Gastroesophageal sphincter (tissue), 4 donors: ENCODE measurements at regions not wholly inside any gene's neighbourhood (a gene's known extent, or its start where the extent isn't known, plus 50 kb on each side); places are given as distances from the start of the nearest gene placed in this dataset.

Experiments
- ATAC-seq: fragments of 150-250 bp; one replicate; pipeline ENCODE4 v1.9.1; 2016; ENCODE audit warnings: mild to moderate bottlenecking, moderate library complexity
- H3K27ac ChIP-seq, 4 donors: fragments of 200-600 bp; sonication (generic) in 3 of 4; 1 replicate in 3 of 4; 2 replicates in 1 of 4; pipeline ENCODE4 v1.5.1; 2016 to 2019
- H3K27me3 ChIP-seq: fragments of 200-600 bp; sonication (generic); one replicate; pipeline ENCODE4 v1.5.1; 2019
- H3K36me3 ChIP-seq, 2 donors: fragments of 200-600 bp; sonication (generic); one replicate each; pipeline ENCODE4 v1.5.1; 2019; ENCODE audit warnings: control low read depth in 1 of 2
- H3K4me1 ChIP-seq, 3 donors: fragments of 200-600 bp; sonication (generic); 1 replicate in 2 of 3; 2 replicates in 1 of 3; pipeline ENCODE4 v1.5.1; 2016 to 2019; ENCODE audit warnings: control low read depth in 2 of 3
- H3K4me3 ChIP-seq, 2 donors: fragments of 200-600 bp; sonication (generic); one replicate each; pipeline ENCODE4 v1.5.1; 2019; ENCODE audit warnings: mild to moderate bottlenecking in 1 of 2, moderate library complexity in 1 of 2
- H3K9me3 ChIP-seq, 3 donors: fragments of 200-600 bp; sonication (generic); one replicate each; pipeline ENCODE4 v1.5.1; 2017 to 2019; ENCODE audit warnings: control low read depth in 2 of 3
- EP300 ChIP-seq: sonication (generic); formaldehyde crosslinking; IDR thresholded peaks from one replicate; pipeline ENCODE4 v1.6.1; 2017; ENCODE audit warnings: antibody characterized with exemption, mild to moderate bottlenecking
- POLR2A ChIP-seq, 2 donors: fragments of 450-650 bp; IDR thresholded peaks; one replicate each; pipeline ENCODE4 v1.6.1; 2017; ENCODE audit warnings: antibody characterized with exemption in 2 of 2, mild to moderate bottlenecking in 2 of 2, moderate library complexity in 1 of 2
- POLR2AphosphoS5 ChIP-seq: sonication (generic); formaldehyde crosslinking; IDR thresholded peaks from one replicate; pipeline ENCODE4 v1.6.1; 2017; ENCODE audit warnings: antibody characterized with exemption
- WGBS, 2 donors: methylation state at CpG; one replicate each; pipeline ENCODE4 v1.1.5; 2018; ENCODE audit warnings: low coverage in 1 of 2; 5-methylcytosine and 5-hydroxymethylcytosine counted together
- TF ChIP-seq, protein P1 (sequence below), 4 experiments: fragments of 200-600 bp in 2 of 4; fragments of 450-650 bp in 2 of 4; sonication (generic) in 1 of 4; IDR thresholded peaks; one replicate each; pipeline ENCODE4 v1.5.1; 2017 to 2019; ENCODE audit warnings: antibody characterized with exemption in 4 of 4, mild to moderate bottlenecking in 2 of 4, moderate library complexity in 2 of 4

DNA sequence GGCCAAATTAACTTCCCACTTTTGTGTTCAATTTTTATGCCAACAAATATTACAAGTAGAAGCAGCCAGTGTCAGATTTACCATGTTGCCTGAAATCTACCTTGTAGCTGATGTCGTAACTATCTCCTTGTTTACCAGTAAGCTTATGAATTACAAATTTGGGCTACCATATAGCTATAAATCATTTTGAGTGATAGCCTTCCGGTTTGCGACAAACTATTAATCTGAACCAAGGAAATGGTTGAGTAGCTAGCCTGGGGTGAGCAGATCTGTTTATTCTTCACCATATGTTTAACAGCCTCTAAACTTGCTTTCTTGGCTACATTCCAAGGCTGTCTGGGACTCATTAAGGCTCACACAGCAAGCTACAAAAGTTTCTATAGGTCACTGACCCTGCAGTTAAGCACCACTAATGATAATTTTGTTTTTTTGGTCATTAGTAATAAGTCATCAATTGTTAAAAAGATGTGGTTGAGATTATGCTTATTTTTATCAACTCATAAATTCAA is 218.7 kb upstream of the SPOCK3 start:
- WGBS, 2 donors, result 62 to 85% methylated on average over 3 of the region's 3 CpGs
- no peaks in the 10 kb centered on the region for H3K36me3 ChIP-seq
- no peak for ATAC-seq
- H3K27me3 ChIP-seq, result no peaks in the 10 kb centered on the region
- no peak overlapping the region for H3K4me3 ChIP-seq
- no peaks in the 10 kb centered on the region for H3K9me3 ChIP-seq
- no peaks in the 10 kb centered on the region for H3K4me1 ChIP-seq
- no peak for TF ChIP-seq POLR2AphosphoS5
- TF ChIP-seq POLR2A (IDR thresholded peaks at IDR 0.05), result no peak
- TF ChIP-seq EP300, result no peak
- TF ChIP-seq, protein P1, sequence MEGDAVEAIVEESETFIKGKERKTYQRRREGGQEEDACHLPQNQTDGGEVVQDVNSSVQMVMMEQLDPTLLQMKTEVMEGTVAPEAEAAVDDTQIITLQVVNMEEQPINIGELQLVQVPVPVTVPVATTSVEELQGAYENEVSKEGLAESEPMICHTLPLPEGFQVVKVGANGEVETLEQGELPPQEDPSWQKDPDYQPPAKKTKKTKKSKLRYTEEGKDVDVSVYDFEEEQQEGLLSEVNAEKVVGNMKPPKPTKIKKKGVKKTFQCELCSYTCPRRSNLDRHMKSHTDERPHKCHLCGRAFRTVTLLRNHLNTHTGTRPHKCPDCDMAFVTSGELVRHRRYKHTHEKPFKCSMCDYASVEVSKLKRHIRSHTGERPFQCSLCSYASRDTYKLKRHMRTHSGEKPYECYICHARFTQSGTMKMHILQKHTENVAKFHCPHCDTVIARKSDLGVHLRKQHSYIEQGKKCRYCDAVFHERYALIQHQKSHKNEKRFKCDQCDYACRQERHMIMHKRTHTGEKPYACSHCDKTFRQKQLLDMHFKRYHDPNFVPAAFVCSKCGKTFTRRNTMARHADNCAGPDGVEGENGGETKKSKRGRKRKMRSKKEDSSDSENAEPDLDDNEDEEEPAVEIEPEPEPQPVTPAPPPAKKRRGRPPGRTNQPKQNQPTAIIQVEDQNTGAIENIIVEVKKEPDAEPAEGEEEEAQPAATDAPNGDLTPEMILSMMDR (IDR thresholded peaks at IDR 0.05), result no peak
- H3K27ac ChIP-seq, result no peak overlapping the region

GRCh38 chr4:167456619-167457018 is 222.3 kb upstream of the SPOCK3 start:
- no peak overlapping the region for H3K27ac ChIP-seq
- no peaks in the 10 kb centered on the region for H3K9me3 ChIP-seq
- WGBS, 2 donors, result 77 to 79% methylated on average over 5 to 9 of the region's 9 CpGs
- no peaks in the 10 kb centered on the region for H3K4me1 ChIP-seq
- TF ChIP-seq, protein P1 (IDR thresholded peaks at IDR 0.05), result no peak
- TF ChIP-seq POLR2AphosphoS5, result no peak
- no peak for TF ChIP-seq EP300
- TF ChIP-seq POLR2A (IDR thresholded peaks at IDR 0.05), result no peak
- no peaks in the 10 kb centered on the region for H3K27me3 ChIP-seq
- H3K4me3 ChIP-seq, result no peak overlapping the region
- no peaks in the 10 kb centered on the region for H3K36me3 ChIP-seq
- ATAC-seq, result no peak

DNA sequence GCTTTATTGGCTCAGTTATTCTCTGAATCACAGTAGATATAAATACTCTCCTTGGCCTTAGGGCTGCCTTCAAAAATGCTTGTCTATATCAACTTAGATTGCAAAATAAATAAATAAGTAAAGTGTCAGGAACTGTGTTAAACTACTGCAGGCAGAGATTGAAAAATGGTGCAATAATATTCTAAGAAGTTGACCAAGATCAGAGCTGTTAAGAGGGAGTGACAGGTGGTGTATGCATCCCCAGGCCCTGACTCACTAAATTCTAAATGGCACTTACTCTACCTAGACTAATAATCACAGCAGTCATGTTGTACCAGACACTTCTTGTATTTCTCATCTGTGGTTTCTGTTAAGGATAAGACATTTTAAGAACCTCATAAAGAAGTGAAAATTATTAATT is 235.1 kb upstream of the SPOCK3 start:
- TF ChIP-seq, protein P1 (IDR thresholded peaks at IDR 0.05), result no peak
- TF ChIP-seq EP300, result no peak
- TF ChIP-seq POLR2A (IDR thresholded peaks at IDR 0.05), result no peak
- TF ChIP-seq POLR2AphosphoS5, result no peak
- H3K4me1 ChIP-seq, result no peaks in the 10 kb centered on the region
- no peaks in the 10 kb centered on the region for H3K36me3 ChIP-seq
- no peak overlapping the region for H3K4me3 ChIP-seq
- no peaks in the 10 kb centered on the region for H3K9me3 ChIP-seq
- H3K27me3 ChIP-seq, result no peaks in the 10 kb centered on the region
- H3K27ac ChIP-seq, result no peak overlapping the region
- ATAC-seq, result no peak

GRCh38 chr4:167475951-167476350 is 241.7 kb upstream of the SPOCK3 start:
- Histone ChIP-seq H3K4me3 (no peak overlapping the region), H3K27me3 (no peaks in the 10 kb centered on the region), H3K9me3 (no peaks in the 10 kb centered on the region), H3K27ac (no peak overlapping the region), H3K36me3 (no peaks in the 10 kb centered on the region), H3K4me1 (no peaks in the 10 kb centered on the region)
- WGBS, 2 donors, result 63% methylated on average over 1 of the region's 1 CpG; no CpG with 5 or more reads in 1 of the 2 donors
- no peak for ATAC-seq
- TF ChIP-seq, protein P1 (IDR thresholded peaks at IDR 0.05), result no peak
- TF ChIP-seq POLR2A (IDR thresholded peaks at IDR 0.05) (no peak), POLR2AphosphoS5 (no peak), EP300 (no peak)

DNA sequence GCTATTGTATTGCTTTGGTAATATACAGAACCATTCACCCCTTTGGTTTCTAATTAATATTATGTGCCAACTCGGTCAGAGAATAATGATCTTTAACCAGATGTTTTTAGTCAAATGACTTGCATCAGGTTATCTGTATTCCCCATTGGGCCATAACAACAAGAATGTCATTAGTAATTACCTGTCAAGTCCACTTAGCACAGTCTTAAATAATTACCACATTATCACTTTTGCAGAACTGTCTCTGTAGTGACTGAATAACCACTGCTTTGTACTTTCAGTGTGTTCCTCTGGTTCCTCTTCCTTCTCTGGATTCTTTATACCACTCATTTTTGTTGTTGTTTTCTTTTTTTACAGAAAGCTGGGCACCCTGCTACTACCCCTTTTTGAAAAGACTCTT is 257.7 kb upstream of the SPOCK3 start:
- TF ChIP-seq, protein P1 (IDR thresholded peaks at IDR 0.05), result no peak
- TF ChIP-seq POLR2AphosphoS5 (no peak), POLR2A (IDR thresholded peaks at IDR 0.05) (no peak), EP300 (no peak)
- Histone ChIP-seq H3K9me3 (peaks cover 0 to 14% (median 0%) of the 10 kb centered on the region in 3 donors), H3K36me3 (no peaks in the 10 kb centered on the region), H3K27me3 (no peaks in the 10 kb centered on the region), H3K4me1 (no peaks in the 10 kb centered on the region), H3K4me3 (no peak overlapping the region), H3K27ac (no peak overlapping the region)
- 7 to 17% methylated on average over 1 of the region's 1 CpG for WGBS, 2 donors
- no peak for ATAC-seq
